ENCODE measurements at regions not wholly inside any gene's neighbourhood (a gene's known extent, or its start where the extent isn't known, plus 50 kb on each side); places are given as distances from the start of the nearest gene placed in this dataset.

DNA sequence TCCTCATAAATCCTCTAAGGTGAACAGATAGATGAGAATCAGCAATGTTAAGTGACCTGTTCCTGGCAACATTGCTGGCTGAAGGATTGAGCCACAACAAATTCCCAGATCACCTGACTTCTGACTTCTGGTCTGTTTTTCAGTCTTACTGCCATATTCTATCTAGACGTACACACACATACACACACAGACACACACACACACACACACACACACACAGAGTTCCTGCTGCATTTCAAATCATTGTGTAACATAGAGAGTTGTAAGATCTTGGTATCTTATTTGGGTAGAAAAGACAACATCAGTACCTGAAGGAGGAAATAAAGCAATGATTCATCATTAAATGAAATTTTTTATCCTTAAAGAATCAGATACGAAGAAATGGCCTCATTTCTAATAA, 342.6 kb downstream of the MFSD1 start:
- Mint-ChIP-seq H3K36me3 (no peaks in the 10 kb centered on the region), H3K27ac (no peak overlapping the region), H3K4me1 (no peaks in the 10 kb centered on the region), H3K4me3 (no peak overlapping the region), H3K9me3 (peaks cover 0 to 2% of the 10 kb centered on the region in 2 donors), H3K27me3 (no peaks in the 10 kb centered on the region)
- ATAC-seq (replicated peaks) (no peak), DNase-seq (no peak)

DNA sequence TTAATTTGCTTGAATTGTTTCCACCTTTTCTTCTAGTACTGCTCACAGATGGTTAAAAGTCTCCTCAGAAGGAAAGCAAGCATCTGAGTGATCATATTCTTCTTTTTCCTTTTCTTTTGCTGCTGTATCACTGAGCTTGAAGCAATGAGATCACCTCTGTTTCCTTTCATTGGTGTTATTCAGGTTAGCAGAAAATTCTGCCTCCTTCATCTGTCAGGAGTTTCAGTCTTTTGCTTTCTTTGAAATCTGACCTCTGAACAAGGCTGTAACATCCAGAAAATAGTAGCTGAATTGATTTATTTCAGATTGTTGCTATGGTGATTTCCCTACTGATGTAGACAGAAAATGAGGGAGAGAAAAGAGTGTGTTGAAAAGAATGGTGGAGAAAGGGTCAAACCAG, 343.0 kb downstream of the MFSD1 start:
- DNase-seq (no peak), ATAC-seq (replicated peaks) (no peak)
- H3K27me3 Mint-ChIP-seq, result no peaks in the 10 kb centered on the region

DNA sequence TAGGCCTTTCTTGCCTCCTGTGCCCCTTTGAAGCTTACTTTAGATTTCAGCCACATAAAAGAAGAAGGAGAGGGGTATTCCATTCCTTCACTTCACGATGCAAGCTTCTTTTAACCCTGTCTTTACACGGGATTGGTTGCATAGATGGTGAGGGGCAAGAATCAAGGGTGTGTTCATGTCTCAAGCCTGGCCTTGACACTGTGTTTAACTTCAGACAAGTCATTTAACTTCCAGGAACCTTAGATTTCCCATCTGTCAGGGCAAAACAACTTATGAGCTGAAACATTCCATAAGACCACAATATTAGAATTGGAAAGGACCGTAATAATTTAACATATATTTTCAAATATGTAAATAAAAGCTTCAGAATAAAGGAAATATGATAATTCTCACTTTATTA, 344.5 kb downstream of the MFSD1 start:
- Mint-ChIP-seq H3K4me3 (no peak overlapping the region), H3K36me3 (no peaks in the 10 kb centered on the region), H3K27ac (no peak overlapping the region), H3K4me1 (no peaks in the 10 kb centered on the region), H3K9me3 (peaks cover 0 to 2% of the 10 kb centered on the region in 2 donors), H3K27me3 (no peaks in the 10 kb centered on the region)
- ATAC-seq (replicated peaks) (no peak), DNase-seq (no peak)

More for the DNA sequence above, 343.0 kb downstream of the MFSD1 start:
- no peak overlapping the region for H3K27ac Mint-ChIP-seq
- H3K4me1 Mint-ChIP-seq, result no peaks in the 10 kb centered on the region
- peaks cover 0 to 2% of the 10 kb centered on the region in 2 donors for H3K9me3 Mint-ChIP-seq
- no peak overlapping the region for H3K4me3 Mint-ChIP-seq
- no peaks in the 10 kb centered on the region for H3K36me3 Mint-ChIP-seq

DNA sequence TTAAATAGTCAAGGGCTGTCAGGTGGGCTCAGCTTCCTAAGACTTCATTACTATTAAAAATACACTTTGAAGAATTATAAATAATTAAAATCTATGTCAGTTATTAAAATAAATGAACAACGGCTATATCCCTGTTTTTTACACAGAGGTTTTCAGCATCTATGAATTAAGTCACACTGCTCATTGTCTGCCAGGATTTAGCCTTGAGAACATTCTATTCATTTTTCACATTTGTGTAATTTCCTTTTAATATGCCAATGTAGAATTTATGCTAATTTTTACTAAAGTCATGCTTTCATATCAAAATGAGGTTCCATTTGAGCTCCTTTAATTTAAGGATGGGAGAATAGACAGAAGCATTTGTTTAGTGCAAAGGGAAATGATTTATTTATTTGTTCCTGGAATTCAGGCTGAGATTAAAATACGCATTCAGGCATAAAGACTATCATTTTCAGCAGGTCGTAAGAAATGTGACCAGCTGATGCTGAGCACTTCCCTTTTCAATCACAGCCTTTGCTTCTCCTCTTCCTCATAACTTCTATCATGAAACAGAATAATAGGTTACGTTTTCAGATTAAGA, 345.1 kb downstream of the MFSD1 start:
- Mint-ChIP-seq H3K27ac (no peak overlapping the region), H3K27me3 (no peaks in the 10 kb centered on the region), H3K4me1 (no peaks in the 10 kb centered on the region), H3K4me3 (no peak overlapping the region), H3K36me3 (no peaks in the 10 kb centered on the region), H3K9me3 (peaks cover 0 to 2% of the 10 kb centered on the region in 2 donors)
- ATAC-seq (replicated peaks), result no peak
- no peak for DNase-seq

DNA sequence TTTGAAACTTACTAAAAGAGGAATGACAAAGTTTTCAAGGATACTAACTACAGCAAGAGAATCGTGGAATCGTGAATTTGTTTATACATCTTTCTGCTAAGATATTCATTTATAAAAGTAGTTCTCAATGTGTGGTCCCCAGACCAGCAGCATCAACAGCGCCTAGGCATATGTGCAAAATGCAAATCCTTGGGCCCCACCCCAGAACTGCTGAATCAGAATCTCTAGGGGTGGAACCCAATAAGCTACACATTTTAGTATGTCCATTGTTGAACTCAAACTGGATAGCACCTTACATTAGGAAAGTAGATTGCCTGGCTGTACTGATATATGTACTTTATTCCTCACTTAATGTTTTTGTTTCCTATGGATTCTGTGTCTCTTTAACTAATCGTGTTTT, 346.0 kb downstream of the MFSD1 start:
- Mint-ChIP-seq H3K27me3 (no peaks in the 10 kb centered on the region), H3K27ac (no peak overlapping the region), H3K9me3 (peaks cover 0 to 2% of the 10 kb centered on the region in 2 donors), H3K36me3 (no peaks in the 10 kb centered on the region), H3K4me3 (no peak overlapping the region), H3K4me1 (no peaks in the 10 kb centered on the region)
- DNase-seq, result no peak
- no peak for ATAC-seq (replicated peaks)

DNA sequence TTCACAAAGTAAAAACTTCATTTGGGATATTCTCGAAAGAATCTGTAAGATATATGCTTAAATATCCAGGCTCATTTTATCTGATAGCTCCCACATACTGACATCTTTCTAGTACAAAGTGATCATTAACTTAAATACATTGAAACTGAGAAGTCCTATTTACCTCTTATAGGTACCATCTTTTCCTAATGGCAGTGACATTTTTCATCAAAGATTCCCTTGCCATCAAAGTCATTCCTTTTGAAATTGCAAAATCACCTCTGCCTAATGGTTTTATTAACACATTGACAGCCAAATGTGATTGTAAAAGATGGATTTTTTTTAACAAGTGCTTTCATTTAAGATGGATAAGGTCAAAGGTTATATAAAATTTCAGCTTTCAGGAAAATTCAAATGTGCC, 346.6 kb downstream of the MFSD1 start:
- H3K4me3 Mint-ChIP-seq, result no peak overlapping the region
- no peaks in the 10 kb centered on the region for H3K36me3 Mint-ChIP-seq
- H3K27ac Mint-ChIP-seq, result no peak overlapping the region
- ATAC-seq (replicated peaks) (no peak), DNase-seq (no peak)
- no peaks in the 10 kb centered on the region for H3K27me3 Mint-ChIP-seq
- no peaks in the 10 kb centered on the region for H3K4me1 Mint-ChIP-seq
- H3K9me3 Mint-ChIP-seq, result peaks cover 0 to 2% of the 10 kb centered on the region in 2 donors

DNA sequence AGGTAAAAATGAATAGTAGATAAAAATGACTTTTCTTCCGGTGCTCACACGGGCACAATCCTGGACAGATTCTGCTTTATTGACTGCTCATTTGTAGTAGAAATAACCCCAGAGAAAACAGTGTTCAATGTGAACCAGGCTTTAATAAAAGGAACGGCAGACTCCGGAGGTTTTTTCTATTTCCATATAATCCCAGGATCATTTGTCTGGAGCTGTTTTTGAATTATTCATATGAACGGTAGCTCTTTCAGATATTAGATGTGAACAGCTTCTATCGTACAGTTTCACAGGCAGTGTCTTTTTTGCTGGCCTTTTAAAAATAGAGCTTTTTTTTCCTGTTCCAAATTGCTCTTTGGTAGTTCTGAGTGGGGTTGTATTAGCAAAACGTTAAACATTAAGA, 347.3 kb downstream of the MFSD1 start:
- peaks cover 0 to 2% of the 10 kb centered on the region in 2 donors for H3K9me3 Mint-ChIP-seq
- no peaks in the 10 kb centered on the region for H3K4me1 Mint-ChIP-seq
- H3K27ac Mint-ChIP-seq, result no peak overlapping the region
- ATAC-seq (replicated peaks), result no peak
- DNase-seq, result no peak
- no peaks in the 10 kb centered on the region for H3K36me3 Mint-ChIP-seq
- no peaks in the 10 kb centered on the region for H3K27me3 Mint-ChIP-seq
- no peak overlapping the region for H3K4me3 Mint-ChIP-seq

DNA sequence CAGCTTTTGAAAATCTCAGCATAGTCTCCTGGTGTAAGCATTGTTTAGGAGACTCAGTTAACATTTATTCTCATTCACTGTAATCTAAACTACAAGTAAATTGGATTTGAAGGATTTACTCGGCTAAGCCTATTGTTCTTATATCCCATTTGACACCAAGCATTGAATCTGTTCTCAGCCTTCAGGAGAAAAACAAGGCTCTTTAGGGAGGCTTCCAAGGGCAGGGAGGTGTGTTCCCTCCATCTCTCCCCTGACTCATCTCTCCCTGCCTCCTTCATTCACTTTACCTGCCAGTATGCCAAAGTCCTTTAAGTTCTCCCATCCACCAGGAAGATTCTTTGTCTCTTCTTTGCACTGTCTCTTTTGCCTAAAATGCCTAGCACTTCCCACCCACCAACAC, 347.8 kb downstream of the MFSD1 start:
- H3K36me3 Mint-ChIP-seq, result no peaks in the 10 kb centered on the region
- no peak overlapping the region for H3K4me3 Mint-ChIP-seq
- no peak for DNase-seq
- H3K27me3 Mint-ChIP-seq, result no peaks in the 10 kb centered on the region
- ATAC-seq (replicated peaks), result no peak
- peaks cover 0 to 2% of the 10 kb centered on the region in 2 donors for H3K9me3 Mint-ChIP-seq
- no peaks in the 10 kb centered on the region for H3K4me1 Mint-ChIP-seq
- H3K27ac Mint-ChIP-seq, result no peak overlapping the region

DNA sequence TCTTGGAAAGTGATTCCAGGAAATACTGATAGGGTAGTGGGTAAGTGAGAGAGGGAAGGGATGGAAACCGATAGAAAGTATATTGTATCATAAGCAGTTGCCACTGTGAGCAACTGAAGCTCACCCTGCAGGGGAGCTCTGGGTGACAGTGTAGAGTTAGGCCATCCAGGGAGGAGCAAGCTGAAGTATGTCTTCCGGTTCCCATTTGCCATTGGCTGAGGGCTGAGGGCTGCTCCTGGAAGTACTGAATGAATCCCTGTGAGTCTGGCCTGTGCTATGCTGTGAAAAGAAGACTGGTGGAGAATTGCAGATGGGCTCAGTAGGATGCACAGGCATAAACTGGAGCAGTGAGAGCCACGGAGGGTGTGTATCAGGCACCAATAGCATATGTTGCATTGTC, 348.3 kb downstream of the MFSD1 start:
- Mint-ChIP-seq H3K36me3 (no peaks in the 10 kb centered on the region), H3K27me3 (no peaks in the 10 kb centered on the region), H3K9me3 (peaks cover 0 to 2% of the 10 kb centered on the region in 2 donors), H3K4me1 (no peaks in the 10 kb centered on the region), H3K4me3 (no peak overlapping the region), H3K27ac (no peak overlapping the region)
- ATAC-seq (replicated peaks), result peak; percentile 22 to 29
- no peak for DNase-seq

DNA sequence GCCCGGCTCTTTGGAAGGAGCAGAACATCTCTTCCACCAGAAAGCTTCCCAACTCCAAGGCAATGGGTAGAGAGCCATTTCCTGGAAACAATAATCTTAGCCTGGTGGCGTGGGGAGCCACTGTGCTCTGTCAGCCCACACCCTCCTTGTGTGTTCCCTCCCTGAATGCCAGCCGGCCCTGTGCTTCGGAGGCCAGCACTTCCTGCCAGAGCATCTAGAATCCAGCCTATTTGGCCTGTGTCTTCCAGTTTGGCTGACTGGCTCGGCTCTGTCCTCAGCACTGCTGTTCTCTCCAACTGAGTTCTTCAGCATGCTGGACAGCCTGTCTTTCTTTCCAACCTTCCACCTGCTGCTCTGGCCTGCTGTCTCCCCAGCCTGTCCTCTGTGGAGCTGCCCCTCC, 349.3 kb downstream of the MFSD1 start:
- no peaks in the 10 kb centered on the region for H3K27me3 Mint-ChIP-seq
- H3K9me3 Mint-ChIP-seq, result no peaks in the 10 kb centered on the region
- H3K27ac Mint-ChIP-seq, result no peak overlapping the region
- no peaks in the 10 kb centered on the region for H3K36me3 Mint-ChIP-seq
- H3K4me1 Mint-ChIP-seq, result no peaks in the 10 kb centered on the region
- ATAC-seq (replicated peaks) (no peak), DNase-seq (no peak)
- H3K4me3 Mint-ChIP-seq, result no peak overlapping the region

DNA sequence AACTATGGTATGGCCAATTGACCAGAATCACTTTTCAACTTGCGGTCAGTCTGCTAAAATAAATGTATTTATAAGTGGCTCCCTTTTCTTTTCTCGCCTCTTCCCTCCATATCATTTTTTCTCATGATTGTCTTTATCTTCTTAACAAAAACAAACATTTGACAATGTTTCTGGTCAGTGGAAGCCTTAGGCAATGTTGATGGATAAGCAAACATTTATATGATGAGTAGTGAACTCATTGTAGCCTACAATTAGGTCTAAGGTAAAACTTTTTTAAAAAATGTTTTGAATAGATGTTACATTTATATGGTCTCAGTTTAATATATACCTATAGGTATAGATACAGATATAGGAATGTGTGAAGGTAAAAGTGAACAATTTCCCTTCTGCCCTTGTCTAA, 355.4 kb downstream of the MFSD1 start:
- H3K27ac Mint-ChIP-seq, result no peak overlapping the region
- no peaks in the 10 kb centered on the region for H3K36me3 Mint-ChIP-seq
- ATAC-seq (replicated peaks) (no peak), DNase-seq (no peak)
- no peaks in the 10 kb centered on the region for H3K4me1 Mint-ChIP-seq
- no peaks in the 10 kb centered on the region for H3K27me3 Mint-ChIP-seq
- no peaks in the 10 kb centered on the region for H3K9me3 Mint-ChIP-seq
- no peak overlapping the region for H3K4me3 Mint-ChIP-seq

DNA sequence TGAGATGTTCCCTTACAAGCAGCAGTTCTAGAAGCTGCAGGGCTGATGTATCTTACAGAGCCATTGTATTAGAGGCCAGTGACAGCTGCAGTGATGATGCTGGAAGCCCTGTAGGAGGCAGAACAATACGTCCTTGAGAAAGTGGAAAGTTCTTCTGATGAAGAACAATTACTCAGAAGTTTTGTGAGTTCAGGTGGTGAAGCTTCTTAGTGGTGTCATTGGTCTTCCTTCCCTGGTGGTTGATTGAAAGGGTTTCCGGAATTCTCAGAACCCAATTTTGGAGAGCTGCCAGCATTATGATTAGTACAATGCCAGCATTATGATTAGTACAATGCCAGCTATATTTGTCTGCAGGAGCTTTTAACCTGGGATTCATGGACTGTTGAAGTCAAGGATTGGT, 356.4 kb downstream of the MFSD1 start:
- Mint-ChIP-seq H3K4me1 (no peaks in the 10 kb centered on the region), H3K36me3 (no peaks in the 10 kb centered on the region), H3K9me3 (no peaks in the 10 kb centered on the region), H3K4me3 (no peak overlapping the region), H3K27me3 (no peaks in the 10 kb centered on the region), H3K27ac (no peak overlapping the region)
- ATAC-seq (replicated peaks) (no peak), DNase-seq (no peak)

DNA sequence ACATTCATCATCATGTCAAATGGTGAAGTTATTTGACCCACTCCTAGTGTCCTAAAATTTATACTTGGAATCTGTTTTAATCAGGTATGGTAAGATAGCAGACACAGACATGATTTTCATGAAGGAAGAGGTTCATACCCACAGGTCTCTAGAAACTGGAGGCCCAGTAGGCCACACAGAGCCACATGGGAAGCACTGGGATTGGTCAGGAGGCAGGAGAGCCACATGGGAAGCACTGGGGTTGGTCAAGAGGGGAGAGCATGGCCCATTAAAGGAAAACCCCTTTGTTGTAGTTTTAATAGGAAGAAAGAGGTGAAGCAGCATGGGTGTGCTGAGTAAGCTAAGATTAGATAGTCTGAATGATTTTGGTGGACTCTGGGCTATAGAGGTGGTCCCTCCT, 356.9 kb downstream of the MFSD1 start:
- H3K27ac Mint-ChIP-seq, result no peak overlapping the region
- no peak overlapping the region for H3K4me3 Mint-ChIP-seq
- H3K27me3 Mint-ChIP-seq, result no peaks in the 10 kb centered on the region
- ATAC-seq (replicated peaks) (no peak), DNase-seq (no peak)
- H3K4me1 Mint-ChIP-seq, result no peaks in the 10 kb centered on the region
- no peaks in the 10 kb centered on the region for H3K36me3 Mint-ChIP-seq
- H3K9me3 Mint-ChIP-seq, result no peaks in the 10 kb centered on the region

DNA sequence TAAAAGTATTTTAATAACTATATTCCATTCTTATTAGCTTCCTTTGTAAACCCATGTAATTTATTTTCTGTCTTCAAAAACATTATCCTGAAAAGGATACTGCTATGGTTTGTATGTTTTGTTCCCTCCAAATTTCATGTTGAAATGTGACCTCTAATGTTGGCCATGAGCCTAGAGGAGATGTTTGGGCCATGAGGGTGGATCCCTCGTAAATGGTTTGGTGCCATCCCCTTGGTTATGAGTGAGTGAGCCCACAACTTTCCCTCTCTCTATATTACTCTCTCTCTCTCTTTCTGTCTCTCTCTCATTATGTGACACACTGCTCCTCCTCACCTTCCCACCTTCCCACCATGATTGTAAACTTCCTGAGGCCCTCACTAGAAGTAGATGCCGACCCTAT, 357.7 kb downstream of the MFSD1 start:
- no peaks in the 10 kb centered on the region for H3K36me3 Mint-ChIP-seq
- no peak overlapping the region for H3K4me3 Mint-ChIP-seq
- H3K4me1 Mint-ChIP-seq, result no peaks in the 10 kb centered on the region
- no peaks in the 10 kb centered on the region for H3K27me3 Mint-ChIP-seq
- ATAC-seq (replicated peaks), result no peak
- H3K9me3 Mint-ChIP-seq, result no peaks in the 10 kb centered on the region
- H3K27ac Mint-ChIP-seq, result no peak overlapping the region
- DNase-seq, result no peak

DNA sequence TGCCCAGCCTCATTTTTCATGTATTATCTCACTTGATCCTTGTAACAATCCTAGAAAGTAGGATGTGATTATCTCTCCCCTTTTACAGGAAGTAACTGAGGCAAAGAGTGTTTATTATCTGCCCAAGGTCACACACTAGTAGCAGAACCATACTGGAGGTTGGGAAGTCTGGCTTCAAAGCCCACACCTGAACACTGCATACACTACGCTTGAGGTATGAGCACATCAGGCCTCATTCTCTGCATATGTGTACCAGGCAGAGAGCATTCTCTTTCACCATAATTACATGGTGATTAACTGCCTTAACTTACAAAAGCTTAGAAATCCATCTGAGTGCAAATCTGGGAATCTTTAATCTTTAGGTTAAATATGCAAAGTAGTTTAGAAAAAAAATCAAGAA, 361.8 kb downstream of the MFSD1 start:
- Mint-ChIP-seq H3K9me3 (no peaks in the 10 kb centered on the region), H3K27me3 (no peaks in the 10 kb centered on the region), H3K4me1 (no peaks in the 10 kb centered on the region), H3K36me3 (no peaks in the 10 kb centered on the region), H3K4me3 (no peak overlapping the region), H3K27ac (no peak overlapping the region)
- ATAC-seq (replicated peaks) (no peak), DNase-seq (no peak)

DNA sequence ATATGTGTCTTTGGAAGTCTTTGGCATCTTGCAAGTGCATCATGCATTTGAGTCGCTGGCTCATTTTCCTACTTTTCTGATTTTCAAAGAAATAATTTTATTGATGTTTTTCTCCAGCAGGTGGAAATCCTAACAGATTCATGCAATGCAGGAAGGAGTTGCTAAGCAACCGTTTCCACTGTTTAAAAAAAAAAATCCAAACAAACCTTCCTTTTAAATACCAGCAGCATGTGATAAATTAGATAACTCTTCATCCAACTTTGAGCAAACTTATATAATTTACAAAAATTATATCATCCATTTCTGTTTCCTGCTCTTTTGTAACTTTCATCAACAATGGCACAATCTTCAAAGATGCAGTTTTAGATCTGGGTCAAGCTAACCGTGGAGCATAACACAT, 364.1 kb downstream of the MFSD1 start:
- ATAC-seq (replicated peaks) (no peak), DNase-seq (no peak)
- peaks cover 0 to 2% of the 10 kb centered on the region in 2 donors for H3K9me3 Mint-ChIP-seq
- H3K27me3 Mint-ChIP-seq, result peaks cover 0 to 3% of the 10 kb centered on the region in 2 donors
- no peak overlapping the region for H3K4me3 Mint-ChIP-seq
- H3K27ac Mint-ChIP-seq, result no peak overlapping the region
- H3K4me1 Mint-ChIP-seq, result no peaks in the 10 kb centered on the region
- no peaks in the 10 kb centered on the region for H3K36me3 Mint-ChIP-seq

Measured in stimulated activated naive B cell treated with anti-CD40 and anti-IgM and Interleukin-4, amounts not matched to agents 10 μg/mL and 1 μg/mL and 100 μg/mL, for 72 hours (primary cell).